ENCODE measurements at regions not wholly inside any gene's neighbourhood (a gene's known extent, or its start where the extent isn't known, plus 50 kb on each side); places are given as distances from the start of the nearest gene placed in this dataset.

- no peak overlapping the region for H3K27ac ChIP-seq
- TF ChIP-seq, protein P1, sequence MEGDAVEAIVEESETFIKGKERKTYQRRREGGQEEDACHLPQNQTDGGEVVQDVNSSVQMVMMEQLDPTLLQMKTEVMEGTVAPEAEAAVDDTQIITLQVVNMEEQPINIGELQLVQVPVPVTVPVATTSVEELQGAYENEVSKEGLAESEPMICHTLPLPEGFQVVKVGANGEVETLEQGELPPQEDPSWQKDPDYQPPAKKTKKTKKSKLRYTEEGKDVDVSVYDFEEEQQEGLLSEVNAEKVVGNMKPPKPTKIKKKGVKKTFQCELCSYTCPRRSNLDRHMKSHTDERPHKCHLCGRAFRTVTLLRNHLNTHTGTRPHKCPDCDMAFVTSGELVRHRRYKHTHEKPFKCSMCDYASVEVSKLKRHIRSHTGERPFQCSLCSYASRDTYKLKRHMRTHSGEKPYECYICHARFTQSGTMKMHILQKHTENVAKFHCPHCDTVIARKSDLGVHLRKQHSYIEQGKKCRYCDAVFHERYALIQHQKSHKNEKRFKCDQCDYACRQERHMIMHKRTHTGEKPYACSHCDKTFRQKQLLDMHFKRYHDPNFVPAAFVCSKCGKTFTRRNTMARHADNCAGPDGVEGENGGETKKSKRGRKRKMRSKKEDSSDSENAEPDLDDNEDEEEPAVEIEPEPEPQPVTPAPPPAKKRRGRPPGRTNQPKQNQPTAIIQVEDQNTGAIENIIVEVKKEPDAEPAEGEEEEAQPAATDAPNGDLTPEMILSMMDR (conservative IDR thresholded peaks at IDR 0.05) = no peak
Measured at GRCh38 chr5:154140381-154140780, 50.2 kb upstream of the GALNT10 start.

Data from VCaP (cell line).